ENCODE measurements at regions not wholly inside any gene's neighbourhood (a gene's known extent, or its start where the extent isn't known, plus 50 kb on each side); places are given as distances from the start of the nearest gene placed in this dataset.
A peak's percentile ranks its signal among the peaks of the same experiment; 100 is the strongest.

DNA sequence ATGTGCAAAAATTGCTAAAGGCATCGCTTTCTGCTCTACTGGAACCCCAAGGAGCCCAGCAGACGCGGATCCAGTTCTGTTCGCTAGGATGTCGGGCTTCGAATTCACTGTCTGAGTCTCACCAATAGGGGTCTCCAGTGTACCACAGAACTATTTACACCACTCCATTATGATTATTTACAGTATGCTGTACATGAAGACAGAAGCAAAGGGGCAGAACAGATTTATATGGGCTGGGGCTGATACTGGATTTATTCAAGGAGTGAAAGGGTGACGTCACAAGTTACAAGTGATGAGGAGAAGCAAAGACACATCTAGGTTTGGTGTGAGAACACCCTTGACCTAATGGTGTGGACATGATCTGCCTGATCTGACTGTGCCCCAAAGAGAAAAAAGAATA, 185.3 kb upstream of the ATP5MC3 start:
- no peaks in the 10 kb centered on the region for H3K9me3 ChIP-seq
- H3K36me3 ChIP-seq: no peaks in the 10 kb centered on the region
- H3K27ac ChIP-seq: no peak overlapping the region
- intact Hi-C loops (cut with DNase I; ENCODE audit: low total_unique reads): no loop called here
- TF ChIP-seq POLR2A (IDR thresholded peaks at IDR 0.05): no peak
- TF ChIP-seq, protein P1, sequence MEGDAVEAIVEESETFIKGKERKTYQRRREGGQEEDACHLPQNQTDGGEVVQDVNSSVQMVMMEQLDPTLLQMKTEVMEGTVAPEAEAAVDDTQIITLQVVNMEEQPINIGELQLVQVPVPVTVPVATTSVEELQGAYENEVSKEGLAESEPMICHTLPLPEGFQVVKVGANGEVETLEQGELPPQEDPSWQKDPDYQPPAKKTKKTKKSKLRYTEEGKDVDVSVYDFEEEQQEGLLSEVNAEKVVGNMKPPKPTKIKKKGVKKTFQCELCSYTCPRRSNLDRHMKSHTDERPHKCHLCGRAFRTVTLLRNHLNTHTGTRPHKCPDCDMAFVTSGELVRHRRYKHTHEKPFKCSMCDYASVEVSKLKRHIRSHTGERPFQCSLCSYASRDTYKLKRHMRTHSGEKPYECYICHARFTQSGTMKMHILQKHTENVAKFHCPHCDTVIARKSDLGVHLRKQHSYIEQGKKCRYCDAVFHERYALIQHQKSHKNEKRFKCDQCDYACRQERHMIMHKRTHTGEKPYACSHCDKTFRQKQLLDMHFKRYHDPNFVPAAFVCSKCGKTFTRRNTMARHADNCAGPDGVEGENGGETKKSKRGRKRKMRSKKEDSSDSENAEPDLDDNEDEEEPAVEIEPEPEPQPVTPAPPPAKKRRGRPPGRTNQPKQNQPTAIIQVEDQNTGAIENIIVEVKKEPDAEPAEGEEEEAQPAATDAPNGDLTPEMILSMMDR (IDR thresholded peaks at IDR 0.05): peak; percentile 24 to 36 (median 29)
- no peak for DNase-seq
- H3K4me3 ChIP-seq: no peak overlapping the region
- H3K27me3 ChIP-seq: no peaks in the 10 kb centered on the region
- no peaks in the 10 kb centered on the region for H3K4me1 ChIP-seq

DNA sequence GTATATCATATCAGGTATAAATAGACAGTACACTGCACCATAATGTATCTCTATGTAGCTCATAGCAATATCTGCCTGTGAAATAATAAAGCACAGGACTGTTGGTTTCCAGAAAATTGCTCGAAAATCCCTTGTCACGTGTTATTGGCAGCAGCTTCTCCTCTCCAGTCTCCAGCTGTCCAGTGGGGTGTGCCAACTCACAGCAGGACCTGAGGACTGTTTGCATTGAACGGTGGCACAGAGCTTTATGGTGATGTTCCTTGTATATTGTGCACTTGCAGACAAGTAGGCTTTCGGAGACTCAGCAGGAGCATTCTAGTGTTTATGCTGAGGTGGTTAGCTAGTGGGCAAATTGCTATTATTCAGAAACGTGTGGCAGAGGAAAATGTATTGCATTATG, 182.2 kb upstream of the ATP5MC3 start:
- TF ChIP-seq, protein P1 (IDR thresholded peaks at IDR 0.05): no peak
- TF ChIP-seq POLR2A (IDR thresholded peaks at IDR 0.05): no peak
- intact Hi-C loops (cut with DNase I; ENCODE audit: low total_unique reads): no loop called here
- H3K4me3 ChIP-seq: no peak overlapping the region
- DNase-seq: no peak
- no peaks in the 10 kb centered on the region for H3K4me1 ChIP-seq
- no peaks in the 10 kb centered on the region for H3K9me3 ChIP-seq
- no peaks in the 10 kb centered on the region for H3K36me3 ChIP-seq
- no peaks in the 10 kb centered on the region for H3K27me3 ChIP-seq
- no peak overlapping the region for H3K27ac ChIP-seq

DNA sequence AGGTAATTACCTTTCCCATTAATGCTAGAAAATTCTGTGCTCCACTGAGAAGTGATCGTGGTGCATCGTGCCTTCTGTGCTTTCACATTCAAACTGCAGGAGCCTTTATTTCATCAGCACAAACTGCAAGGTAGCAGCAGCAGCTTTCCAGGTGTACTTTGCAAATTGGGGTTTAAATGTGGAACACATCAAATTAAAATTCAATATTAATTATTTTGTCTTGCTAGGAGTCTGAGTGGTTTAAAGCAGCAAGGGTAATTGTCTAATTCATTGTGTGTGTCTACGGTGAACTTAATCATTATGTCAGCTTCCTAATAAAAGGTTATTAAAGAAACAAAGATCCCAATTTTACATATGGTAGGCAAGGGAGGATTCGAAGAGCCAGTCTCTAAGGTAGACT, 180.8 kb upstream of the ATP5MC3 start:
- H3K4me3 ChIP-seq: no peak overlapping the region
- no peak for DNase-seq
- TF ChIP-seq, protein P1 (IDR thresholded peaks at IDR 0.05): no peak
- TF ChIP-seq POLR2A (IDR thresholded peaks at IDR 0.05): no peak
- no peaks in the 10 kb centered on the region for H3K4me1 ChIP-seq
- H3K27ac ChIP-seq: no peak overlapping the region
- H3K9me3 ChIP-seq: no peaks in the 10 kb centered on the region
- H3K27me3 ChIP-seq: no peaks in the 10 kb centered on the region
- no peaks in the 10 kb centered on the region for H3K36me3 ChIP-seq
- intact Hi-C loops (cut with DNase I; ENCODE audit: low total_unique reads): no loop called here

DNA sequence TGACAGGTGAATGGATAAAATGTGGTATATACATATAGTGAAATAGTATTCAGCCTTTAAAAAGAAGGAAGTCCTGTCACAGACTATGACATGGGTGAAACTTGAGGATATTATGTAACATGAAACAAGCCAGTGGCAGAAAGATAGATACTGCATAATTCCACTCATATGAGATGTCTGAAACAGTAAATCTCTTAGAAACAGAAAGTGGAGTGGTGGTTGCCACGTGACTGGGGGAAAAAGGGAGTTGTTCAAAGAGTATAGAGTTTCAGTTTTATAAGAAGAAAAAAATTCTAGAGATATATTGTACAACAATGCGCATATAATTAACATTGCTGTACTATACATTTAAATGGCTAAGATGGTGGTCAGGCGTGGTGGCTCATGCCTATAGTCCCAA, 178.2 kb upstream of the ATP5MC3 start:
- TF ChIP-seq POLR2A (IDR thresholded peaks at IDR 0.05): no peak
- TF ChIP-seq, protein P1 (IDR thresholded peaks at IDR 0.05): no peak
- Histone ChIP-seq H3K27me3 (no peaks in the 10 kb centered on the region), H3K36me3 (no peaks in the 10 kb centered on the region), H3K27ac (no peak overlapping the region), H3K4me1 (no peaks in the 10 kb centered on the region), H3K4me3 (no peak overlapping the region), H3K9me3 (no peaks in the 10 kb centered on the region)
- intact Hi-C loops (cut with DNase I; ENCODE audit: low total_unique reads): no loop called here
- DNase-seq: no peak

DNA sequence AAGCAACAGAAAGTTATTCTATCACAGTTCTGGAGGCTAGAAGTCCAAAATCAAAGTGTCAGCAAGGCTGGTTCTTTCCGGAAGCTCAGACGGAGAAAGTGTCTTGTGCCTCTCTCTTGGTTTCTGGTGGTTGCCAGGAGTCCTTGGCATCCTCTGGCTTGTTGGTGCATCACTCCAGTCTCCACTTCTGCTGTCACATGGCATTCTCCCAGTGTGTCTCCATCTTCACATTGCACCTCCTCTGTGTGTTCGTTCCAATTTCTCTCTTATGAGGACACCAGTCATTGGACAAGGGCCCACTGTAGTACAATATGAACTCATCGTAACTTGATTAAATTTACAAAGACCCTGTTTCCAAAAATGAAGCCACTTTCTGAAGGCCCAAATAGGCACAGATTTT, 175.4 kb upstream of the ATP5MC3 start:
- H3K27me3 ChIP-seq: no peaks in the 10 kb centered on the region
- no peak for TF ChIP-seq POLR2A (IDR thresholded peaks at IDR 0.05)
- TF ChIP-seq, protein P1 (IDR thresholded peaks at IDR 0.05): no peak
- no peaks in the 10 kb centered on the region for H3K9me3 ChIP-seq
- no peaks in the 10 kb centered on the region for H3K4me1 ChIP-seq
- DNase-seq: no peak
- intact Hi-C loops (cut with DNase I; ENCODE audit: low total_unique reads): no loop called here
- no peaks in the 10 kb centered on the region for H3K36me3 ChIP-seq
- H3K4me3 ChIP-seq: no peak overlapping the region
- H3K27ac ChIP-seq: no peak overlapping the region

All from uterus (tissue), 3 donors.